Activated CD4-positive, alpha-beta T cell treated with anti-CD3 and anti-CD28 coated beads, Interleukin-10, Interleukin-2, amounts not matched to agents 100 ng/mL and 50 ng/mL, durations not matched to agents 16 hours and 8 hours (primary cell): ENCODE measurements at regions not wholly inside any gene's neighbourhood (a gene's known extent, or its start where the extent isn't known, plus 50 kb on each side); places are given as distances from the start of the nearest gene placed in this dataset.
A peak's percentile ranks its signal among the peaks of the same experiment; 100 is the strongest.
"Not testable (repeated sequence)": the region's sequence is repeated elsewhere in the genome, so short reads cannot be mapped to it uniquely, and the experiment has no call there.

ENCODE experiments used
- DNase-seq: peaks from one replicate; pipeline ENCODE4 v3.0.0-alpha.2; 2020

DNA sequence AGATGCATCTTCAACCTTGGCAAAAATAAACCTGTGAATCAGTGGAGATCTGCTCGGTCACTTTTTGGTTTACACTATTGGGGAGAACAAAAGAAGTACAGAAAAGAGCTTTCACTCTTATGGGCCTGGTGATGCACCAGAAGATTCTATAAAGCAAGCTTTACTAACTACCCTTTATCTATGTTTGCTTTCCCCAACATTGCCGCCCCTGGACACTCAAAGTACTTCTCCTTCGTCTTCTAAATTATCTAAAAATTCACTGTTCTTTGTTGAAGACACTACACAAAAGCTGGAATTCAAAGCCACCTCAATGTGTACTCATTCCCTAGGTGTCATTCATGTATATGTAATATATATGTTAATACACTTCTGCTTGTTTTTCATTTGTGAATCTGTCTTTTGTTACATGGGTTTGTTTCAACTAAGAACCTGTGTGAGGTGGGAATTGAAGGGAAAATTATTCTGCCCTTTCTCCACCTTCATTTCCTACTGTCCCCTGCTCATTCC is 97.9 kb upstream of the BTN3A2 start:
- no peak for DNase-seq

GRCh38 chr6:26268659-26269402 is 96.2 kb upstream of the BTN3A2 start:
- DNase-seq, result peak; percentile 83

GRCh38 chr6:26269531-26270485 is 95.2 kb upstream of the BTN3A2 start:
- DNase-seq, result peak; percentile 73

- peak; percentile 80 for DNase-seq
Observed at GRCh38 chr6:26270486-26270861, 94.5 kb upstream of the BTN3A2 start.

- DNase-seq, result peak; percentile 96
Observed at GRCh38 chr6:26270903-26271667, 93.9 kb upstream of the BTN3A2 start.

GRCh38 chr6:26271668-26272024 is 93.4 kb upstream of the BTN3A2 start:
- DNase-seq, result no peak

DNA sequence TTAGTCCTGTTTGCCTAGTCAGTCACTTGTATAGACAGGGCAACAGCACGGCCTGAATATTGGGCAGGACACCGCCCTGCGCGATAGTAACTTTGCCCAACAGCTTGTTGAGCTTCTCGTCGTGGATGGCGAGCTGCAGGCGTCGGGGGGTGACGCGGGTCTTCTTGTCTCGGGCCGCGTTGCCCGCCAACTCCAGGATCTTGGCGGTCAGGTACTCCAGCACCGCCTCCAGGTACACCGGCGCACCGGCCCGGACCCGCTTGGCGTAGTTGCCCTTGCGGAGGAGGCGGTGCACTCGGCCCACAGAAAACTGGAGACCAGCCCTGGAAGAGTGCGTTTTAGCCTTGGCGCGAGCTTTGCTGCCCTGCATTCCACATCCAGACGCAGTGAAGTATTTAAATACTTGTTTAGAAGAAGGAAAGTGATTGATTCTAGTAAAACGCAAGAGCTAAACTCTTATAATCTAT is 92.8 kb upstream of the BTN3A2 start:
- peak; percentile 70 for DNase-seq

DNA sequence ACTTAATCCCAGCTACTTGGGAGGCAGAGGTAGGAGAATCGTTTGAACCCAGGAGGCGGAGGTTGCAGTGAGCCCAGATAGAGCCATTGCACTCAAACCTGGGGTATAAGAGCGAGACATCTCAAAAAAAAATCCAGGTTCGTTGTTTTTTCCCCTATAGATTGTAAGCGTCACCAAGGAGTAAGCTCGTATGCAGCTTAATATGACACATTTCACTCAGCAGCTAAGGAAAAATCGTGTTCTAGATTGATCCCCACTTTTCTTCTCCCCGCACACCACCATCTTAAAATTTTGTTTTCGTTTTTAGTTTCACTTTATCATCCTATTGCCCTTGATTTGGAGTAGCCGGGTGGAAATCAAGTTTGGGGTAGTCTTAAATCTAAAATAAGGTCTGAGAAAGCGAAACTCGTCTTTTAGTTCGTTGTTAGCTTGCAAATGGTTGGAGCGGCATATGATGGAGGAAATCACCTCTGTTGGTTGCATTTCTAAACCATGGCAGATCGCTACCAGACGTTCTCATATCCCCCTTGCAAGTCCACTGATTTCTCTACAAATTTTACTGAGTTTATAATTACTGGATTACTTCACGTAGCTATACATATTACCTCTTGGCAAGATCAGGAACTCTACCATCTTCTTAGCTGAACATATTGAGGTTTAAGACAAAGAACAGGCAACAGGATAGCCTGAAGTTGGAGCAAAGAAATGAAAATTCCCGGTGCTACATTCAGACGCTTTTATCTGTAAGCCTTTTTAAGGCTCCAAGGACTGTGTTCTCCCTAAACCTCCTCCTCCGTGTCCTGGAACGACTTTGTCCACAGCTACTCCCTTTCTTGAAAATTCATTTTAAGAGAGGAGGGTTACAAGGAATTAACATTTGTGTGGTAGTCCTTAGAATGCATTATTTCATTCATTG is 91.1 kb upstream of the BTN3A2 start:
- peak; percentile 66 for DNase-seq

GRCh38 chr6:26275663-26276062 is 89.3 kb upstream of the BTN3A2 start:
- DNase-seq, result no peak

DNA sequence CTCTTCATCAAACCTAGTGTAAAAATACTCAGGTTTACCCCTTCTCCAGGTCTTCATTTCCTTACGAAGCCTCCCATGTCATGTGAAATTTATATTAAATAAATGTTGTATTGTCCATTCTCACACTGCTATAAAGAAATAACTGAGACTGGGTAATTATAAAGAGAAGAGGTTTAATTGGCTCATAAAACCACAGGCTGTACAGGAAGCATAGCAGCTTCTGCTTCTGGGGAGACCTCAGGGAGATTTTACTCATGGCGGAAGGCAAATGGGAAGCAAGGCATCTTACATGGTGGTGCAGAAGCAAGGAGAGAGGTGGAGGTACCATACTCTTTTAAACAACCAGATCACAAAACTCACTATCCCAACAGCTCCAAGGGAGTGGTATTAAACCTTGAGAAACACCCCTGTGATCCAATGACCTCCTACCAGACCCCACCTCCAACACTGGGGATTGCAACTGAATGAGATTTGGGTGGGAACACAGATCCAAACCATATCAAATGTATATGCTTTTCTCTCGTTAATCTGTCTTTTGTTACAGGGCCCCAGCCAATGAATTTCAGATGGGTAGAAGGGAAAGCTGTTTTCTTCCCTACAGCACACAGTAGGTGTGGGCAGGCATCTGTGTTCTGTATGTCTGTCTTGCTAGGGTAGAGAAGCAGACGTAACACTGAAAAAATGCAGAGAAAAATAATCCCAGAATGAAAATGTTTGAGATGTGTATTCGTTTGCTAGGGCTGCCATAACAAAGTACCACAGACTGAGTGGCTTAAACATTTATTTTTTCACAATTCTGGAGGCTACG is 88.0 kb upstream of the BTN3A2 start:
- no peak for DNase-seq

GRCh38 chr6:26278536-26278935 is 86.5 kb upstream of the BTN3A2 start:
- DNase-seq, result no peak

GRCh38 chr6:26279371-26279770 is 85.6 kb upstream of the BTN3A2 start:
- not testable (repeated sequence) for DNase-seq

- DNase-seq, result no peak
Observed at GRCh38 chr6:26280407-26280806, 84.6 kb upstream of the BTN3A2 start.

DNA sequence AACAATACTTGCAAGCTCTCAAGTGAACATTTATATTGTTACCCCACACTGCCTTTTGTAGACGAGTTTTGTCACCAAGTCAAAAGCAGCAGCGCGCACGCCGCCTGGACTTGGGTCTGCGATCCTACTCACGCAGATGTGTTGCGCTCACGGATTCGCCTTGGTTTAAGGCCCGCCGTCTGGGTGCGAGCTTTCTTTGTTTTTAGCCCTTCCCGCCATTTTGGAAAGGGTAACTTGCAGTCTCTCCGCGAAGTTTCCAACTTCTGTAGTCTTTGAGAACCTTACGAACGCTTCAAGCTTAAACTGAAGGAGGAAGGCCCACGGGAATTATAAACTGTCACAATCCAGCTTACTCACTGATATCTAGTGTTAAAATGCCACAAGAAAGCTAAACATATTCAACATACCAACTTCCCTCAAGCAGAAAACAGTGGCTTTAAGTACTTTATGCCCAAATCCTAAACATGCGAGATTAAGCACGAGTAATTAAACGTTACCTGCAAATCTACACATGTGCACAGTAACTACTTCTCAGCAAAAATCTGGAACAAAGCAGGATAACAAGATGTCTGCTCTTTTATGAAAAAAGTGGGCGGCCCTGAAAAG is 80.4 kb upstream of the BTN3A2 start:
- peak; percentile 78 for DNase-seq

GRCh38 chr6:26285143-26286134 is 79.6 kb upstream of the BTN3A2 start:
- DNase-seq, result peak; percentile 99

DNA sequence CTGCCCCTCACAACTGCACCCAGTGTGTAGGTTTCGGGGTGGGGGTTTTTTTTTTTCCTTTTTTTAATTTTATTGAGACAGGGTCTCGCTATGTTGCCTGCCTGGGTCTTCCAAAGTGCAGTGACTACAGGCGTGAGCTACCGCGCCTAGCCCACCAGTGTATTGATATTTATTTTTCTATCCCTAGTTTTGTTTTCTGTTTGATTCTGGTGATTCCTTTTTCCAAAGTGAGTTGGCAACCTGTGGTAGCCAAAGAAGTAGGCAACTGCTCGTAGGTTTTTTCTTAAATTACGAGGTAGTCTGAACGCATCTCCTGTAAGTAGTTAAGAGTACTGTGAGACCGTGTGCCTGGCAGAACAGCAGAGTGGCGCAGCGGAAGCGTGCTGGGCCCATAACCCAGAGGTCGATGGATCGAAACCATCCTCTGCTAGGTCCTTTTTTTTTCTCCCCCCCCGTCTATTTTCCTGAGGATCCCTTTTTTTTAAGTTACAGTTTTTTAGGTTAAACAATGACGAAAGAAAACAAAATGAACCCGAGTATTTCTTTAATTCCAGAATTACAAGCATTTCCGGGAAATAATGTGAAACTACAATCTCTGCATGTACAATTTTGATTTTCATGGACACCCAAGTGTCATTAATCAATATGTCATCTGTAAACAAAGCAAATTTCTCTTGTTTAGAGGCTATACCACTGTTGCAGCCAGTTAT is 78.7 kb upstream of the BTN3A2 start:
- peak; percentile 75 for DNase-seq

DNA sequence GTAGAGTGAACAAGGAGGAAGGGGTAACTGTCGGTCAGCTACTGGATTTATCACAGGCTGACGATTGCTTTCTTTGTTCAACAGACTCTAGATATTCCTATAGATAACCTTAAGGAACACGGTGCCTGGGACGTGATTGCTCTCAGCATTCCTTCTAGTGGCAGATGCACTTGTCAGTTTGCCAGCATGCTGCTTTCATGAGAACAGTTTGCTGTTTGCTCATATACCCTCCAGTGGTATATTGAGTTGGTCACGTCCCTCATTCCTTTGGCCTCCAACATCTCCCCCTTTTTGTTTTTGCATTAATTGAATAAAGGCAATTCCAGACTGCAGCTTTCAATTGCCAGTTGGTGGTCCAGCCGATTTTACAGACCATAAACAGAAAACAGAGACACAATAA is 76.8 kb upstream of the BTN3A2 start:
- no peak for DNase-seq

- DNase-seq, result no peak
Observed at GRCh38 chr6:26290941-26291340, 74.1 kb upstream of the BTN3A2 start.

GRCh38 chr6:26292709-26293108 is 72.3 kb upstream of the BTN3A2 start:
- no peak for DNase-seq
